HG03095 (cell line): ENCODE measurements at regions not wholly inside any gene's neighbourhood (a gene's known extent, or its start where the extent isn't known, plus 50 kb on each side); places are given as distances from the start of the nearest gene placed in this dataset.

Experiments
- ATAC-seq: cut with Tn5 transposase; IDR thresholded peaks from one replicate; pipeline ENCODE4 v1.9.1; 2021; ENCODE audit warnings: moderate library complexity; ENCODE audit not compliant: unreplicated experiment

- ATAC-seq: no peak
These were observed 354.9 kb downstream of the TMEM135 start for GRCh38 chr11:87392665-87393064.

GRCh38 chr11:87391496-87391895 lies 353.8 kb downstream of the TMEM135 start:
- no peak for ATAC-seq

DNA sequence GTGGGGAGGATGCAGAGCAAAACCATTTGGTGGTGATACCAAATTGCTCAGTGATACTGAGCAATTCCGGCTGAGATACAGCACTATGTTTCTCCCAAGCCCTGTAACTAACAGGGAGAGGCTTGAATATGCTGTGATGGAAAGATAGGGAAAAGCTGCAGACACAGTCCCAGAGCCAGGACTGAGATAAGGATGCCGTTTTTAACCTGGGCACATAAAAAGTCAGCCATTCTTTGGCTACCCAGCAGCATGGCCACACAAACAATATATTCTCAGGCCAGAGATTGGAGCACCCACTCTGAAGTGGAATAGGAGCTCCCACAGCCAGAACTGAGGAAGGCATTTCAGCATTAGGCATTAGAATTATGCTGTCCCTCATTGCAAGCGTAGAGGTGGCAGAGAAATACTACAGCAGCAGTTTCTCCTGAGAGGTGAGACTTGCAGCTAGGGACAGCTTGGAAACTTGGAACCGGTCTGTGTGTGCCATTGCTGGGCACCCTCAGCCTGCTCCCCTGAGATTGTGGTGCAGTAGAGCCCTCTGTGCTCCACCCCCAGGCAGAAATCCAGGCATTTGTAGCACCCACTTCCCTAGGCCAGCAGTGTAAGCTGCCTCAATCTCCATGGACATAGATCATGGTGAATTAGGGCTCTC lies 346.5 kb downstream of the TMEM135 start:
- ATAC-seq: no peak

DNA sequence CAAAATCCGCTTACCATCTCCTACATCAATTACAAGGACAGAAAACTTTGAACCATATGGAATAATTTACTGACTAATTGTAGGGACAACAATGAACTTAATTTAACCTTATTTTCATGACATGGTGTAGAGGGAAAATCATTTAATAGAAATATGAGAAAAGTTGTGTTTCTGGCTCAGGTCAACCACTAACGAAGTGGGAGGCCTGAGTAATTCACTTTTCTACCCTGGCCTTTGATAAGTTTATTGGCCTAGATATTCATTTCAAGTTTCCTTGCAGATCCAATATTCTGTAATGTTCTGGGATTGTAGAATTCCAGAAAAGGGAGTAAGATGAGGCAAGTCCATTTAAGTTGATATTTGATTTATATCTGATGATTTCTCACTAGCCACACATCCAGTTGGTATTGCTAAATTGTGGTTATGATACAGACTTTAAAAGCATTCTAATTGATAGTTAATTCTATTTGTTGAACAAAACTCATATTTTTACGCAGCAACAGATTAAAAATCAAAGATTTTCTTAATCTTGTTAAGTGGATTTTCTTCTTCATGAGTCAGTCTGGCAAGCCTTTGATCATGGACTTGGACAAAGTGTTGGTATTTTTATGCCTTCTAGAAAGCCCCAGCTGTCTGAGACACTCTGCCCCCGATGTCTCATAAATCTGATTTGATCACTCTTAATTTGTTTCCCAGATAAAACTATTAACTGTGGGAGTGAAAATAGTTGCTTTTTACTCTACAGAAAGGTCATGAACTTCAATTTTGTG lies 336.5 kb downstream of the TMEM135 start:
- ATAC-seq: no peak
